GM10248 (cell line): ENCODE measurements at regions not wholly inside any gene's neighbourhood (a gene's known extent, or its start where the extent isn't known, plus 50 kb on each side); places are given as distances from the start of the nearest gene placed in this dataset.

Source experiments
- CTCF ChIA-PET: fragments of 300-600 bp; sonication (Branson Sonifier 250); formaldehyde crosslinking; extraction: SDS; loops from one replicate; lab custom pipeline; 2021; ENCODE audit warnings: antibody characterized with exemption; lab: Yijun Ruan, JAX
- POLR2A ChIA-PET: fragments of 350-650 bp; sonication (Branson Sonifier 250); formaldehyde crosslinking; extraction: SDS; loops from one replicate; lab custom pipeline; 2020; ENCODE audit warnings: antibody characterized with exemption; lab: Yijun Ruan, JAX
- DNase-seq: peaks from one replicate; pipeline ENCODE4 v3.0.0; 2012; ENCODE audit errors: extremely low spot score
- CTCF ChIP-seq: IDR thresholded peaks from 2 replicates; pipeline ENCODE4 v1.5.1; 2012; ENCODE audit warnings: mild to moderate bottlenecking, low read depth; ENCODE audit errors: extremely low read depth, missing control alignments, control extremely low read depth

- DNase-seq = no peak
- no peak for TF ChIP-seq CTCF
- ChIA-PET POLR2A (no interaction called here), CTCF (interaction anchor here (1.7 kb wide), 1 partner anchor 9 kb away, joined by 4 read pairs; no protein-coding TSS in a partner anchor)
Observed at GRCh38 chr6:40914005-40914404, 125.0 kb downstream of the UNC5CL start.

GRCh38 chr6:40912158-40912946, 126.7 kb downstream of the UNC5CL start:
- ChIA-PET CTCF (interaction anchor here (0.9 to 2.4 kb wide), 18 partner anchors 9 to 1565 kb away, joined by 3 to 7 read pairs (median 4); no protein-coding TSS in a partner anchor), POLR2A (no interaction called here)
- peak; percentile 75 for DNase-seq
- peak; percentile 54 for TF ChIP-seq CTCF

DNA sequence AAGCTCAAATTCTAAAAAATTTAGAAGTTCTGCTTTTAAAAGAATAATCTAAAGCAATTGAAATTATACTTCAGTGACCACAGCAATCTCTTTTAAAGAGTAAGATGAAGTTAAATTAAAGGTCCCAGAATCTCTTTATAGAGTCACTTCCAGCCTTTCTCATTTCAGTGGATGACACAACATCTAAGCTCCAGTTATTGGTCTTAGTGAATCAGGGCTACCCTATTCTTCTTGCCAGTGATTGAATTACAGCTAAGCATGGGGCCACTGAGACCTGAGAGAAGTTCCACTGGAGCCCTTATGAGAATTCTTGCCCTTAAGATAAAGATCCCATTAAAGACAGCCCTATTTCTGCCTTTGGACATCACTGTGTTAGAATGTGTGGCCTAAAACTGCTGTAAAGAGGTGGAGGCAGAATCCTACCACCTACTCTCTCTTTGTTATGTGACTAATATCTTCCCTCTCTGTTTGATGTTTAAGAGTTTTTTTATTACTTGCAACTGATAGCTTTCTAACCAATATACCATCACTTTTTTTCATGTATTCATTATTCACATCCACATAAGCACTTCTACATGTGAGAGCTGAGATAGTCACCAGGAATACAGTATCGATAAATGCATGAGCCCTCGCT, 128.6 kb downstream of the UNC5CL start:
- POLR2A ChIA-PET = no interaction called here
- CTCF ChIA-PET = interaction anchor here (1.1 to 1.3 kb wide), 2 partner anchors 360 to 1044 kb away, joined by 3 to 4 read pairs; no protein-coding TSS in a partner anchor

DNA sequence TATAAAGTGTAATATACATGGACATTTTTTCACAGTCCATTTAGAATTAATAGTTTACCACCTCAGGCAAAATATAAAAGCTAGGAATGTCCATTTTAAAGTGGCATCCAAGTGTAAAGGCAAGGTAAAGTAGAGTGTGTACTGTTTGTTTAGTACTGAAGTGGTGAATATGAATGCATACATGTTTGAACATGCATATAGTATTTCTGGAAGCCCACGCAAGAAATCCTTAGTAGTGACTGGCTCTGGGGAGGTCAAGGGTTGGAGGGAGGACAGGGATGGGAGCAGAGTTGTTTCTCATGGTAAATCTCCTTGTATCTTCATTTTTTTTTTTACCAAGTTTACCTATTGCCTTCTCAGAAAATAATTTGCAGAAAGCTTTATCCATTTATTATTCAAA, 129.2 kb downstream of the UNC5CL start:
- TF ChIP-seq CTCF = no peak
- CTCF ChIA-PET = no interaction called here
- no peak for DNase-seq
- POLR2A ChIA-PET = no interaction called here

More for the DNA sequence above, 128.6 kb downstream of the UNC5CL start:
- DNase-seq = no peak
- TF ChIP-seq CTCF = no peak

DNA sequence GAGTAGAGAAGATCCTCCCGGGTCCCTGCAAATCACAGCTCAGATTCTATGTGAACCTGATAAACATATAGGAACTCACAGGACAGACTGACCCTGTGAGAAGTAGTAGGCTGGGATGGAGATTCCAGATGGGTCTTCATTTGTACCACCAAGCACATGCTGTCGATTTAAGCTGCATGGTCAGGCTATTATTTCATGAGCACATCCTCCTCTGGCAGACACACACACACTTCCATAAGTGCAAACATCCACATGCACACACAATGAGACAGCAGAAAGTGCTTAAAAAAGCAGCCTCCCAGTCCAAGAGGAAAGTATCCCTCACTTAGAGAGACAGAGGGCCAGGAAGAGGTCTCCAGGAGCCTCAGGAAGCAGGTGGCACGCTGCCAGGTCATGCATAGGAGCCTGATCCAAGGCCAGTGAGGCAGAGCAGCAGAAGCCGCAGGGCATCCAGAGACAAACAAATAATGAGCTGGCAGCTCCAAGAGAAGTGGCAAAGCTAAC, 131.8 kb downstream of the UNC5CL start:
- no peak for TF ChIP-seq CTCF
- POLR2A ChIA-PET = no interaction called here
- DNase-seq = no peak
- CTCF ChIA-PET = no interaction called here

DNA sequence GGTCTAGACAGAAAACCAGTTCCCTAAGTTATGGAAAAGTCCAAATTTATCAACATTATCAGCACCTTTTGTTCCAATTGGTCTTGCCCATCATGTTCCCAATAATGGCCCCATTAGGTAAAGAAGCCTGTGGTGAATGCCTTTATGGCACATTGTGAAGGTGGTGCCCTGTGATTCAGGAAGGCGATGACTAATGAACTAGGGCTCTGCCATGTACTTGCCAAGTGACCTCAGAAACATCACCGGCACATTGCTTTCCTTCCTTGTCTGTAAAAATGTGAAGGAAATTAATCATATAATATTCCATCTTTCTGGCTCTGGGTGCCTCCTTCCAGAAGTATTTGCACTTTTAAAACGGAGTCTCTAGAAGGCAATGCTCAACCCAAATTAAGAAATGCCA, 132.3 kb downstream of the UNC5CL start:
- DNase-seq = no peak
- ChIA-PET CTCF (no interaction called here), POLR2A (no interaction called here)
- no peak for TF ChIP-seq CTCF
